KMS-11 (cell line): ENCODE measurements at regions not wholly inside any gene's neighbourhood (a gene's known extent, or its start where the extent isn't known, plus 50 kb on each side); places are given as distances from the start of the nearest gene placed in this dataset.

Experiments
- H2AFZ ChIP-seq: fragments of 200-600 bp; sonication (generic); 2 replicates; pipeline ENCODE4 v1.6.1; 2016; ENCODE audit warnings: antibody characterized with exemption, mixed run types, low read depth
- H3K27ac ChIP-seq: fragments of 200-600 bp; sonication (generic); 2 replicates; pipeline ENCODE4 v1.6.1; 2016; ENCODE audit warnings: mild to moderate bottlenecking, mixed run types
- H3K27me3 ChIP-seq: fragments of 200-600 bp; sonication (generic); 2 replicates; pipeline ENCODE4 v1.6.1; 2017; ENCODE audit warnings: mild to moderate bottlenecking, low read depth, mixed run types, moderate library complexity; ENCODE audit not compliant: insufficient read depth
- H3K36me3 ChIP-seq: fragments of 200-600 bp; sonication (generic); 2 replicates; pipeline ENCODE4 v1.6.1; 2017; ENCODE audit warnings: mild to moderate bottlenecking, mixed run types; ENCODE audit not compliant: insufficient read depth
- H3K4me1 ChIP-seq: fragments of 200-600 bp; sonication (generic); 2 replicates; pipeline ENCODE4 v1.6.1; 2016; ENCODE audit warnings: mild to moderate bottlenecking, low read depth, mixed run types; ENCODE audit not compliant: poor library complexity, severe bottlenecking
- H3K4me2 ChIP-seq: fragments of 200-600 bp; sonication (generic); 2 replicates; pipeline ENCODE4 v1.7.0; 2016; ENCODE audit warnings: mild to moderate bottlenecking, mixed run types
- H3K4me3 ChIP-seq: fragments of 200-600 bp; sonication (generic); IDR thresholded peaks from 2 replicates; pipeline ENCODE4 v1.6.1; 2017; ENCODE audit warnings: low read depth, low read length, mixed read lengths; ENCODE audit not compliant: insufficient read depth
- H3K79me2 ChIP-seq: fragments of 200-600 bp; sonication (generic); 2 replicates; pipeline ENCODE4 v1.6.1; 2016; ENCODE audit warnings: low read depth, mixed run types; ENCODE audit not compliant: insufficient read depth
- H3K9ac ChIP-seq: fragments of 200-600 bp; sonication (generic); 2 replicates; pipeline ENCODE4 v1.6.1; 2016; ENCODE audit warnings: mild to moderate bottlenecking, mixed run types
- H4K20me1 ChIP-seq: fragments of 200-600 bp; sonication (generic); 2 replicates; pipeline ENCODE4 v1.6.1; 2016; ENCODE audit warnings: mild to moderate bottlenecking, mixed run types; ENCODE audit not compliant: insufficient read depth
- TF ChIP-seq, protein P1 (sequence below): fragments of 200-600 bp; sonication (generic); conservative IDR thresholded peaks from 2 replicates; pipeline ENCODE4 v1.6.1; 2017; ENCODE audit warnings: low read depth, mild to moderate bottlenecking, antibody characterized with exemption, low read length, moderate library complexity, mixed read lengths

DNA sequence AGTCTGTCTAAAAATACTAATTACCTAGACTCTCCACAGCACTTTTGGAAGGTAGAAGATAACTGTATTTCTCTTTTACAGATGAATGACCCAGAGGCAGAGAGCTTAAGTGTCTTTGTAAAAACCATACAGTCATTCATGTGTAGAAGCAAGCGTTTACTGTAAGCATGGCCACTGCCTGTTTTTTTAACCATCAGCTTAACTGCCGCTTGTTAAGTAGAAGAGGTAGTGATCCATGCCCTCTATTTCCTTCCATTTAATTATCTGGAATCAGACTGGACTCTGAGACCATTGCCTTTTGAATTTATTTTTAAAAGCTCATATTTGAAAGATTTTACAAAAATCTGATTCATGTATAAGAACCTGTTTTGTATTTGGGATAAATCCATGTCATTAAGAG is 111.2 kb upstream of the TECRL start:
- H4K20me1 ChIP-seq: no peaks in the 10 kb centered on the region
- H3K79me2 ChIP-seq: no peaks in the 10 kb centered on the region
- no peak overlapping the region for H3K4me2 ChIP-seq
- H3K4me3 ChIP-seq: no peak overlapping the region
- TF ChIP-seq, protein P1, sequence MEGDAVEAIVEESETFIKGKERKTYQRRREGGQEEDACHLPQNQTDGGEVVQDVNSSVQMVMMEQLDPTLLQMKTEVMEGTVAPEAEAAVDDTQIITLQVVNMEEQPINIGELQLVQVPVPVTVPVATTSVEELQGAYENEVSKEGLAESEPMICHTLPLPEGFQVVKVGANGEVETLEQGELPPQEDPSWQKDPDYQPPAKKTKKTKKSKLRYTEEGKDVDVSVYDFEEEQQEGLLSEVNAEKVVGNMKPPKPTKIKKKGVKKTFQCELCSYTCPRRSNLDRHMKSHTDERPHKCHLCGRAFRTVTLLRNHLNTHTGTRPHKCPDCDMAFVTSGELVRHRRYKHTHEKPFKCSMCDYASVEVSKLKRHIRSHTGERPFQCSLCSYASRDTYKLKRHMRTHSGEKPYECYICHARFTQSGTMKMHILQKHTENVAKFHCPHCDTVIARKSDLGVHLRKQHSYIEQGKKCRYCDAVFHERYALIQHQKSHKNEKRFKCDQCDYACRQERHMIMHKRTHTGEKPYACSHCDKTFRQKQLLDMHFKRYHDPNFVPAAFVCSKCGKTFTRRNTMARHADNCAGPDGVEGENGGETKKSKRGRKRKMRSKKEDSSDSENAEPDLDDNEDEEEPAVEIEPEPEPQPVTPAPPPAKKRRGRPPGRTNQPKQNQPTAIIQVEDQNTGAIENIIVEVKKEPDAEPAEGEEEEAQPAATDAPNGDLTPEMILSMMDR: no peak
- H3K4me1 ChIP-seq: peaks cover 17% of the 10 kb centered on the region
- H3K9ac ChIP-seq: no peak overlapping the region
- H3K27ac ChIP-seq: no peak overlapping the region
- H2AFZ ChIP-seq: no peak overlapping the region
- no peaks in the 10 kb centered on the region for H3K36me3 ChIP-seq
- no peaks in the 10 kb centered on the region for H3K27me3 ChIP-seq

DNA sequence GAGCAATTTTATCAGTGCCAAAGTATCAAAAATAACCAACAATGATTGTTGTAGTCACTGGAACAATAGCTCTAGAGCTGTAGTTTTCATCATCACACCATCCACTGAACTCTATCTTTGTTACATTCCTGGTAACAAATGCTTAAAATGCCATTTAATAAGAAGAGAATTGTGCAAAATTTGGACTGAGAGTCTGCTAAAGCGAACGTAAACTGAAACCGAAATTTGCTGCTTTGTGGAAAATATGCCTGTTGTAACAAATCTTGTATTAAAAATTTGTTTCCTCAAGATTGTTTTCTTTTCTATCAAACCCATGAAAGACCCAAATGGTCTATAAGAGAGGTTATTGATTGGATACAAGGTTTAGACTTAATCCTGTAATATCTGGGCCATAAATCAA is 109.3 kb upstream of the TECRL start:
- Histone ChIP-seq H3K27ac (peak overlapping the region; percentile 54), H3K4me3 (peak overlapping the region; percentile 76), H4K20me1 (no peaks in the 10 kb centered on the region), H2AFZ (peak overlapping the region; percentile 52), H3K27me3 (no peaks in the 10 kb centered on the region), H3K4me1 (peaks cover 17% of the 10 kb centered on the region), H3K79me2 (no peaks in the 10 kb centered on the region), H3K9ac (peak overlapping the region; percentile 40), H3K36me3 (no peaks in the 10 kb centered on the region), H3K4me2 (peak overlapping the region; percentile 58)
- TF ChIP-seq, protein P1: no peak

DNA sequence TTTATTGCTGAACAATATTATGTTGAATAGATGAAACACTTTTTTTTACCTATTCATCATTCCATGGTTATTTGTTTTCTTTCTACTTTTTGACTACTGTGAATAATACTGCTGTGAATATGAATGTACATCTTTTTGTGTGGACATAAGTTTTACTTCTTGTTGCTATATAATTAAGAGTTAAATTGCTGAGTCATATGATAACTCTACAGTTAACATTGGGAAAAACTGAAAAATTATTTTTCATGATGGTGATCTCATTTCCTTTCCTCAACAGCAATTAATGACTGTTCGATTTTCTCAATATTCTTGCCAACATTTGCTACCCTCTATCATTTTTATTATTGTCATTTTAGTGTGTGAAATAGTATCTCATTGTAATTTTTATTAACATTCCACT is 106.9 kb upstream of the TECRL start:
- TF ChIP-seq, protein P1: no peak
- H3K4me3 ChIP-seq: no peak overlapping the region
- no peaks in the 10 kb centered on the region for H3K79me2 ChIP-seq
- no peak overlapping the region for H3K4me2 ChIP-seq
- no peak overlapping the region for H3K27ac ChIP-seq
- no peaks in the 10 kb centered on the region for H3K27me3 ChIP-seq
- no peak overlapping the region for H3K9ac ChIP-seq
- H4K20me1 ChIP-seq: no peaks in the 10 kb centered on the region
- peaks cover 17% of the 10 kb centered on the region for H3K4me1 ChIP-seq
- no peak overlapping the region for H2AFZ ChIP-seq
- no peaks in the 10 kb centered on the region for H3K36me3 ChIP-seq

DNA sequence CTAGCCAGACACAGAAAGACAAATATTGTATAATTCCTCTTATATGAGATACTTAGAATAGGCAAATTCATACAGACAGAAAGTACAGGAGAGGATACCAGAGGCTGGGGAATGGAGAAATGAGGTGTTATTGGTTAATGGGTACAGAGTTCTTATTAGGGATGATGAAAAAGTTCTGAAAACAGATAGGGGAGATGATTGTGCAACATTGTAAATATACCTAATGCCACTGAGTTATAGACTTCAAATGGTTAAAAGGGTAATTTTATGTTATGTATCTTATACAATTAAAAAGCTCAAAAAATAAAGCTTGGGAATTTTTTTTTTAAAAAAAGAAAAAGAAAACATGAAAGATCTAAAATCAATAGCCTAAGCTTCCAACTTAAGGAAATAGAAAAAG is 98.8 kb upstream of the TECRL start:
- Histone ChIP-seq H4K20me1 (no peaks in the 10 kb centered on the region), H3K27me3 (no peaks in the 10 kb centered on the region), H3K4me1 (no peaks in the 10 kb centered on the region), H3K4me3 (no peak overlapping the region), H3K4me2 (no peak overlapping the region), H3K36me3 (no peaks in the 10 kb centered on the region), H2AFZ (no peak overlapping the region), H3K9ac (no peak overlapping the region), H3K79me2 (no peaks in the 10 kb centered on the region), H3K27ac (no peak overlapping the region)
- TF ChIP-seq, protein P1: no peak
